ENCODE measurements at regions not wholly inside any gene's neighbourhood (a gene's known extent, or its start where the extent isn't known, plus 50 kb on each side); places are given as distances from the start of the nearest gene placed in this dataset.

DNA sequence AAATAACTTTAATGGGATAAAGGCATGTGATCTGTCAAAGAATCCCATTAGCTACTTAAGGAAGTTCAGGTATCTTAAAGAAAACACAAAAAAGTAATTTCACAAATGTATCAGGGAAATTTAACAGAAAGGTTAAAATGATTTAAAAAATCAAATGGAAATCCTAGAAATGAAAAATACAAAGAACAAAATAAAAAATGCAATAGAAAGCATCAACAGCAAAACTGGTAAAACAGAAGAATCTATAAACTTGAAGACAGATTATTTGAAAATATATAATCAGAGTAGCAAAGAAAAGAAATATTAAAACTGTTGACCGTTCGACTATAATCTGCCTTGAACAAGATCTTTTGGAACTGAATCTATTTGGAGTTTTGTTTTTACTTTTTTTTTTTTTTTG, 279.4 kb upstream of the SYT1 start:
- no peaks in the 10 kb centered on the region for H3K36me3 ChIP-seq
- WGBS: 96% methylated on average over 2 of the region's 2 CpGs
- no peak overlapping the region for H3K27ac ChIP-seq
- H3K27me3 ChIP-seq (replicated peaks; ENCODE audit: insufficient read depth): no peaks in the 10 kb centered on the region
- intact Hi-C loops (cut with DNase I): no loop called here
- DNase-seq (ENCODE audit: low spot score): no peak
- TF ChIP-seq, protein P1, sequence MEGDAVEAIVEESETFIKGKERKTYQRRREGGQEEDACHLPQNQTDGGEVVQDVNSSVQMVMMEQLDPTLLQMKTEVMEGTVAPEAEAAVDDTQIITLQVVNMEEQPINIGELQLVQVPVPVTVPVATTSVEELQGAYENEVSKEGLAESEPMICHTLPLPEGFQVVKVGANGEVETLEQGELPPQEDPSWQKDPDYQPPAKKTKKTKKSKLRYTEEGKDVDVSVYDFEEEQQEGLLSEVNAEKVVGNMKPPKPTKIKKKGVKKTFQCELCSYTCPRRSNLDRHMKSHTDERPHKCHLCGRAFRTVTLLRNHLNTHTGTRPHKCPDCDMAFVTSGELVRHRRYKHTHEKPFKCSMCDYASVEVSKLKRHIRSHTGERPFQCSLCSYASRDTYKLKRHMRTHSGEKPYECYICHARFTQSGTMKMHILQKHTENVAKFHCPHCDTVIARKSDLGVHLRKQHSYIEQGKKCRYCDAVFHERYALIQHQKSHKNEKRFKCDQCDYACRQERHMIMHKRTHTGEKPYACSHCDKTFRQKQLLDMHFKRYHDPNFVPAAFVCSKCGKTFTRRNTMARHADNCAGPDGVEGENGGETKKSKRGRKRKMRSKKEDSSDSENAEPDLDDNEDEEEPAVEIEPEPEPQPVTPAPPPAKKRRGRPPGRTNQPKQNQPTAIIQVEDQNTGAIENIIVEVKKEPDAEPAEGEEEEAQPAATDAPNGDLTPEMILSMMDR (IDR thresholded peaks at IDR 0.05): no peak
- TF ChIP-seq POLR2AphosphoS5 (IDR thresholded peaks at IDR 0.05) (no peak), POLR2A (IDR thresholded peaks at IDR 0.05) (no peak)
- no peaks in the 10 kb centered on the region for H3K4me1 ChIP-seq (replicated peaks)
- no peaks in the 10 kb centered on the region for H3K9me3 ChIP-seq
- no peak overlapping the region for H3K4me3 ChIP-seq

DNA sequence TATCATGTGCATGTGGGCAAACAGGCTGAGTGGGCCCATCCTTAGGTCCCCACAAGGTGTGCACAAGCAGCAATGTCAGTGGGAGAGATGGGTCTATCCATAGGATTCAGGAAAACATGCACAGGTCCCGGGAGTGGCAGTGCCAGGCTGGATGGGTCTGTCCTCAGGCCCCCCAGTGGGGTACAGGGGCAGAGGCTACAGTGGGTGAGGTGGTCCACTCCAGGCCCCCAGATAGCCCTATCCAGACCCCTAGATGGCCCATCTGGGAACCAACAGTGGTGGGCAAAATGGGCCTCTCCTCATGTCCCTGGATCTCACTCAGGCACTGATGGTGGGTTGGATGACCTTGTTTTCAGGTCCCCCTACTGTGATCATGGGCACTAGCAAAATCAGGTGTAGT, 277.8 kb upstream of the SYT1 start:
- no peaks in the 10 kb centered on the region for H3K27me3 ChIP-seq (replicated peaks; ENCODE audit: insufficient read depth)
- TF ChIP-seq, protein P1 (IDR thresholded peaks at IDR 0.05): no peak
- no peak for TF ChIP-seq POLR2AphosphoS5 (IDR thresholded peaks at IDR 0.05)
- TF ChIP-seq POLR2A (IDR thresholded peaks at IDR 0.05): no peak
- H3K36me3 ChIP-seq: no peaks in the 10 kb centered on the region
- WGBS: 78% methylated on average over 1 of the region's 1 CpG
- no peaks in the 10 kb centered on the region for H3K4me1 ChIP-seq (replicated peaks)
- no peak for DNase-seq (ENCODE audit: low spot score)
- no peak overlapping the region for H3K27ac ChIP-seq
- H3K9me3 ChIP-seq: no peaks in the 10 kb centered on the region
- intact Hi-C loops (cut with DNase I): no loop called here
- H3K4me3 ChIP-seq: no peak overlapping the region

DNA sequence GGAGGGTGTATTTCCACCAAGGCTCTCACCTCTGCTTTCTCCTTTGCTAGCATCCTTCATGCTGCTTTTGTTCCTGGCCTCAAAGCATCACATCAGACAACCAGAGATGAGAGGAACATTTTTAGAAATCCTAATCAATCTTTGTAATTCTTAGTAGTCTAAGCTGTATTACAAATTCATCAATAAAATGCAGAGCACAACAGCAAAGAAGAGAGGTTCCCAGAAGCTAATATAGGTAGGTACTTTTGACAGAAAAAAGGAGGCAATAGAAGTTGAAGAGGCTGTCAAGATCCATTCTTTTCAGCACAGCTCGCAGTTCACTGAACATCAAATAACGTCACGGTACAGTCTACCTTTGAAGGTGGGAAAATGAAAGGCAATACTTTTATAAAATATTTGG, 265.2 kb upstream of the SYT1 start:
- Histone ChIP-seq H3K27ac (no peak overlapping the region), H3K4me1 (replicated peaks) (no peaks in the 10 kb centered on the region), H3K4me3 (no peak overlapping the region), H3K27me3 (replicated peaks; ENCODE audit: insufficient read depth) (no peaks in the 10 kb centered on the region), H3K36me3 (no peaks in the 10 kb centered on the region), H3K9me3 (no peaks in the 10 kb centered on the region)
- no peak for DNase-seq (ENCODE audit: low spot score)
- 57% methylated on average over 3 of the region's 3 CpGs for WGBS
- no peak for TF ChIP-seq POLR2A (IDR thresholded peaks at IDR 0.05)
- TF ChIP-seq, protein P1 (IDR thresholded peaks at IDR 0.05): no peak
- no peak for TF ChIP-seq POLR2AphosphoS5 (IDR thresholded peaks at IDR 0.05)
- intact Hi-C loops (cut with DNase I): no loop called here

DNA sequence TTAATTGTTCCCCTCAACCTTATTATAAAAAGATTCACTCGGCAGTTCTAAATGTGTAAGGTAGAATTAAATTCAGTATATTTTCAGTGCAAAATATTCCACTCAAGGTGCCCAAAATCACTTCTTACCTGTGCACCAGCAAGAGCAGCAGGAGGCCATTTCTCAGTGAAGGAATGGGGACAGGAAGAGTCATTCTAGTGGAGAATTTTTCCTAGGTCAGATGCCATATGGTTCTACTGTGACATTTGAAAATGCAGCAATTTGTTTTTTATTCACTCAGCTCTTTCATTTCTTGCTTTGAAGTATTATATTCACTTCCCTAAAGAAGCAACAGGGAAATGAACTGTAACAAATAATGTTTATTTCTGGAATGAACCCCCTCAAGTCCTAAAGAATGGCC, 264.0 kb upstream of the SYT1 start:
- Histone ChIP-seq H3K4me3 (no peak overlapping the region), H3K4me1 (replicated peaks) (no peaks in the 10 kb centered on the region), H3K27ac (no peak overlapping the region), H3K9me3 (no peaks in the 10 kb centered on the region), H3K27me3 (replicated peaks; ENCODE audit: insufficient read depth) (no peaks in the 10 kb centered on the region), H3K36me3 (no peaks in the 10 kb centered on the region)
- TF ChIP-seq POLR2A (IDR thresholded peaks at IDR 0.05) (no peak), POLR2AphosphoS5 (IDR thresholded peaks at IDR 0.05) (no peak)
- intact Hi-C loops (cut with DNase I): no loop called here
- WGBS: 97% methylated on average over 1 of the region's 1 CpG
- DNase-seq (ENCODE audit: low spot score): no peak

DNA sequence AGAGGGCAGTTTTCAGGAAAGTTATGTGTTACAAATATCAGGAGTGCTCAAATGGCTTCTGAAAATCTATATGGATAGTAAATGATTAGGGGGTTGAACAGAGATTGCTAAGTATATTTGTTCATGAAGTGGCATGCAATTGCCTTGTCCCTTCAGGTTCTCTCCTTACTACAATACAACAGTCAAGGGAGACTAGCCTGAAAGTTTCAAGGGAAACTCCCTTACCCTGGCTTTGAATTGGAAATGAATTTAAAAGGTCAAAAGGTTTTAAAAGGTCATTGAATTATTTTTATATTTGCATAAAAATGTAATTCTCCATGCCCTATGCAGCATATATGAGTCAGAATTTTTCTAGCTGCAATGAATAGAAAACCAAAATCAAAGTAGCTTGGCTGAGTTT, 253.1 kb upstream of the SYT1 start:
- H3K36me3 ChIP-seq: no peaks in the 10 kb centered on the region
- no peak for TF ChIP-seq POLR2AphosphoS5 (IDR thresholded peaks at IDR 0.05)
- TF ChIP-seq, protein P1 (IDR thresholded peaks at IDR 0.05): no peak
- no peak for TF ChIP-seq POLR2A (IDR thresholded peaks at IDR 0.05)
- H3K27me3 ChIP-seq (replicated peaks; ENCODE audit: insufficient read depth): no peaks in the 10 kb centered on the region
- H3K4me1 ChIP-seq (replicated peaks): no peaks in the 10 kb centered on the region
- H3K9me3 ChIP-seq: no peaks in the 10 kb centered on the region
- no peak for DNase-seq (ENCODE audit: low spot score)
- no peak overlapping the region for H3K27ac ChIP-seq
- intact Hi-C loops (cut with DNase I): no loop called here
- H3K4me3 ChIP-seq: no peak overlapping the region

Data from prostate gland (tissue), 2 donors.